GM23338 (cell line): ENCODE measurements at regions not wholly inside any gene's neighbourhood (a gene's known extent, or its start where the extent isn't known, plus 50 kb on each side); places are given as distances from the start of the nearest gene placed in this dataset.

Experiments
- ATAC-seq: fragments of 200-7000 bp; cut with Tn5 transposase; 3 replicates; pipeline ENCODE4 v1.9.1; 2020
- DNase-seq: peaks from one replicate; pipeline ENCODE4 v3.0.0-alpha.2; 2015; ENCODE audit warnings: low spot score
- H2AFZ ChIP-seq: fragments of 200-600 bp; sonication (generic); 2 replicates; pipeline ENCODE4 v1.8.0; 2016; ENCODE audit warnings: antibody characterized with exemption, mild to moderate bottlenecking, moderate library complexity
- H3F3A ChIP-seq: fragments of 200-600 bp; sonication (generic); replicated peaks from 2 replicates; pipeline ENCODE4 v1.8.0; 2017; ENCODE audit warnings: antibody characterized with exemption, mixed run types, low read depth
- H3K27ac ChIP-seq: fragments of 200-600 bp; sonication (generic); 2 replicates; pipeline ENCODE4 v1.6.1; 2016; ENCODE audit warnings: low read depth
- H3K27me3 ChIP-seq: fragments of 200-600 bp; sonication (generic); 2 replicates; pipeline ENCODE4 v1.8.0; 2016; ENCODE audit warnings: mild to moderate bottlenecking, mixed run types, moderate library complexity; ENCODE audit not compliant: insufficient read depth
- H3K36me3 ChIP-seq: fragments of 200-600 bp; sonication (generic); 2 replicates; pipeline ENCODE4 v1.8.0; 2016; ENCODE audit warnings: mild to moderate bottlenecking; ENCODE audit not compliant: insufficient read depth
- H3K4me1 ChIP-seq: fragments of 200-600 bp; sonication (generic); 2 replicates; pipeline ENCODE4 v1.8.0; 2016; ENCODE audit warnings: mild to moderate bottlenecking, moderate library complexity; ENCODE audit not compliant: insufficient read depth
- H3K4me2 ChIP-seq: fragments of 200-600 bp; sonication (generic); 2 replicates; pipeline ENCODE4 v1.7.1; 2017; ENCODE audit warnings: mixed run types
- H3K4me3 ChIP-seq: fragments of 200-600 bp; sonication (generic); 2 replicates; pipeline ENCODE4 v1.6.1; 2016; ENCODE audit warnings: mixed run types
- H3K79me2 ChIP-seq: fragments of 200-600 bp; sonication (generic); replicated peaks from 2 replicates; pipeline ENCODE4 v1.8.0; 2017; ENCODE audit warnings: mild to moderate bottlenecking; ENCODE audit not compliant: insufficient read depth
- H3K9me2 ChIP-seq: fragments of 200-600 bp; sonication (generic); 2 replicates; pipeline ENCODE4 v1.8.0; 2017; ENCODE audit not compliant: insufficient read depth
- H4K20me1 ChIP-seq: fragments of 200-600 bp; sonication (generic); replicated peaks from 2 replicates; pipeline ENCODE4 v1.8.0; 2017; ENCODE audit warnings: mild to moderate bottlenecking; ENCODE audit not compliant: insufficient read depth
- H3K27ac Mint-ChIP-seq: 2 replicates; pipeline ENCODE4 v1.8.0; 2020; ENCODE audit warnings: inconsistent platforms, mild to moderate bottlenecking, moderate library complexity, mixed read lengths
- H3K27me3 Mint-ChIP-seq: 3 replicates; pipeline ENCODE4 v1.8.0; 2022; ENCODE audit warnings: low read depth, mild to moderate bottlenecking, moderate library complexity, mixed read lengths, inconsistent platforms; ENCODE audit not compliant: insufficient read depth, poor library complexity
- H3K36me3 Mint-ChIP-seq: 3 replicates; pipeline ENCODE4 v1.8.0; 2021; ENCODE audit warnings: low read depth, mild to moderate bottlenecking, inconsistent platforms, moderate library complexity, mixed read lengths
- H3K4me1 Mint-ChIP-seq: 3 replicates; pipeline ENCODE4 v1.8.0; 2020; ENCODE audit warnings: mild to moderate bottlenecking, inconsistent platforms, mixed read lengths
- H3K4me3 Mint-ChIP-seq: 3 replicates; pipeline ENCODE4 v1.8.0; 2021; ENCODE audit warnings: moderate library complexity, mild to moderate bottlenecking, inconsistent platforms, mixed read lengths
- H3K9me3 Mint-ChIP-seq: 3 replicates; pipeline ENCODE4 v1.8.0; 2020; ENCODE audit warnings: moderate library complexity, mild to moderate bottlenecking, inconsistent platforms, mixed read lengths
- CREB1 ChIP-seq: fragments of 250-450 bp; sonication (Bioruptor Pico); IDR thresholded peaks from 2 replicates; pipeline ENCODE4 v1.5.0; 2020; ENCODE audit warnings: low read depth, mild to moderate bottlenecking, moderate library complexity
- EZH2 ChIP-seq: fragments of 200-600 bp; sonication (generic); IDR thresholded peaks from one replicate; pipeline ENCODE4 v1.8.0; 2017; ENCODE audit warnings: antibody characterized with exemption, mild to moderate bottlenecking, low read depth; ENCODE audit not compliant: unreplicated experiment
- EZH2phosphoT487 ChIP-seq: fragments of 200-600 bp; sonication (generic); IDR thresholded peaks from one replicate; pipeline ENCODE4 v1.8.1; 2018; ENCODE audit warnings: antibody characterized with exemption; ENCODE audit not compliant: unreplicated experiment
- JUNB ChIP-seq: IDR thresholded peaks from one replicate; pipeline ENCODE4 v1.6.1; 2016; ENCODE audit warnings: antibody characterized with exemption; ENCODE audit not compliant: unreplicated experiment
- NANOG ChIP-seq: IDR thresholded peaks from 2 replicates; pipeline ENCODE4 v1.6.1; 2016; ENCODE audit warnings: antibody characterized with exemption, borderline replicate concordance
- POLR2AphosphoS5 ChIP-seq: IDR thresholded peaks from 2 replicates; pipeline ENCODE4 v1.6.1; 2016; ENCODE audit warnings: antibody characterized with exemption, low read depth
- STAT1 ChIP-seq: IDR thresholded peaks from one replicate; pipeline ENCODE4 v1.6.1; 2016; ENCODE audit warnings: antibody characterized with exemption; ENCODE audit not compliant: unreplicated experiment
- ZNF114 ChIP-seq: fragments of 250-450 bp; sonication (Bioruptor Pico); IDR thresholded peaks from 2 replicates; pipeline ENCODE4 v1.5.0; 2020; ENCODE audit warnings: mild to moderate bottlenecking, moderate library complexity
- ZNF331 ChIP-seq: fragments of 250-450 bp; sonication (Bioruptor Pico); IDR thresholded peaks from 2 replicates; pipeline ENCODE4 v1.5.0; 2020; ENCODE audit warnings: low read depth, mild to moderate bottlenecking, moderate library complexity
- TF ChIP-seq, protein P1 (sequence below): IDR thresholded peaks from 2 replicates; pipeline ENCODE4 v1.6.1; 2016; ENCODE audit warnings: antibody characterized with exemption
- TF ChIP-seq, protein P2 (sequence below), 2 experiments: fragments of 200-600 bp in 1 of 2; sonication (generic) in 1 of 2; conservative IDR thresholded peaks; 2 replicates each; pipeline versions ENCODE4 v1.5.1 to v1.6.1; 2016 to 2017; ENCODE audit warnings: antibody characterized with exemption in 2 of 2, low read depth in 2 of 2, mild to moderate bottlenecking in 2 of 2, moderate library complexity in 1 of 2
- TF ChIP-seq, protein P3 (sequence below): fragments of 250-450 bp; sonication (Bioruptor Pico); IDR thresholded peaks from 2 replicates; pipeline ENCODE4 v1.5.0; 2020; ENCODE audit warnings: mild to moderate bottlenecking, moderate library complexity
- TF ChIP-seq, protein P4 (sequence below): IDR thresholded peaks from one replicate; pipeline ENCODE4 v1.6.1; 2018; ENCODE audit warnings: antibody characterized with exemption; ENCODE audit not compliant: unreplicated experiment

DNA sequence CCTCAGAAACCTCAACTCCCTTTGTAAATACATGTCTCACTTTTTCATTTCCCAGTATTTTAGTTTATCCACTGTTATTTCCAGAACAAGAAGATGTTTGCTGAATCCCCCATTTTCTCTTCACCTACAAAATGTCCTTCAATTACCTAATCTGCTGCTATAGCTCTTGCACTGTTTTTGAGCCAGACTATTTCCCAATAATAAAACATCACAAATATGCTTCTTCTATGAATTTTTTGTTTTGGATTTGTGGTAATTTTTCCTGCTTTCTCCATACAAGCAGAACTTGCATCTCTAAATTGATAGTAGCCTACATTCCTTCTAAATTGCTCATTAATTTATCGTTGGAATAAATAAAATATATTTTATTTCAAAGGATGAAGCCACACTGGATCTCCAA is 199.6 kb upstream of the C1orf87 start:
- Histone ChIP-seq H3K4me3 (no peak overlapping the region), H2AFZ (no peak overlapping the region), H3F3A (no peaks in the 10 kb centered on the region), H3K27ac (no peak overlapping the region), H3K79me2 (no peaks in the 10 kb centered on the region), H3K4me1 (no peaks in the 10 kb centered on the region), H4K20me1 (no peaks in the 10 kb centered on the region), H3K27me3 (no peaks in the 10 kb centered on the region), H3K9me2 (no peaks in the 10 kb centered on the region), H3K4me2 (no peak overlapping the region), H3K36me3 (no peaks in the 10 kb centered on the region)
- H3K9me3 Mint-ChIP-seq = 0 out of 3 replicates have a peak, but pooled peaks cover 3% of the 10 kb centered on the region
- 0 out of 3 replicates have a peak, but pooled peaks cover 3% of the 10 kb centered on the region for H3K36me3 Mint-ChIP-seq
- H3K27ac Mint-ChIP-seq = no peak overlapping the region
- no peaks in the 10 kb centered on the region for H3K27me3 Mint-ChIP-seq
- no peak overlapping the region for H3K4me3 Mint-ChIP-seq
- no peak for ATAC-seq
- DNase-seq = no peak
- TF ChIP-seq, protein P1, sequence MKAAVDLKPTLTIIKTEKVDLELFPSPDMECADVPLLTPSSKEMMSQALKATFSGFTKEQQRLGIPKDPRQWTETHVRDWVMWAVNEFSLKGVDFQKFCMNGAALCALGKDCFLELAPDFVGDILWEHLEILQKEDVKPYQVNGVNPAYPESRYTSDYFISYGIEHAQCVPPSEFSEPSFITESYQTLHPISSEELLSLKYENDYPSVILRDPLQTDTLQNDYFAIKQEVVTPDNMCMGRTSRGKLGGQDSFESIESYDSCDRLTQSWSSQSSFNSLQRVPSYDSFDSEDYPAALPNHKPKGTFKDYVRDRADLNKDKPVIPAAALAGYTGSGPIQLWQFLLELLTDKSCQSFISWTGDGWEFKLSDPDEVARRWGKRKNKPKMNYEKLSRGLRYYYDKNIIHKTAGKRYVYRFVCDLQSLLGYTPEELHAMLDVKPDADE = no peak
- TF ChIP-seq JUNB = no peak
- TF ChIP-seq, protein P2, sequence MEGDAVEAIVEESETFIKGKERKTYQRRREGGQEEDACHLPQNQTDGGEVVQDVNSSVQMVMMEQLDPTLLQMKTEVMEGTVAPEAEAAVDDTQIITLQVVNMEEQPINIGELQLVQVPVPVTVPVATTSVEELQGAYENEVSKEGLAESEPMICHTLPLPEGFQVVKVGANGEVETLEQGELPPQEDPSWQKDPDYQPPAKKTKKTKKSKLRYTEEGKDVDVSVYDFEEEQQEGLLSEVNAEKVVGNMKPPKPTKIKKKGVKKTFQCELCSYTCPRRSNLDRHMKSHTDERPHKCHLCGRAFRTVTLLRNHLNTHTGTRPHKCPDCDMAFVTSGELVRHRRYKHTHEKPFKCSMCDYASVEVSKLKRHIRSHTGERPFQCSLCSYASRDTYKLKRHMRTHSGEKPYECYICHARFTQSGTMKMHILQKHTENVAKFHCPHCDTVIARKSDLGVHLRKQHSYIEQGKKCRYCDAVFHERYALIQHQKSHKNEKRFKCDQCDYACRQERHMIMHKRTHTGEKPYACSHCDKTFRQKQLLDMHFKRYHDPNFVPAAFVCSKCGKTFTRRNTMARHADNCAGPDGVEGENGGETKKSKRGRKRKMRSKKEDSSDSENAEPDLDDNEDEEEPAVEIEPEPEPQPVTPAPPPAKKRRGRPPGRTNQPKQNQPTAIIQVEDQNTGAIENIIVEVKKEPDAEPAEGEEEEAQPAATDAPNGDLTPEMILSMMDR (conservative IDR thresholded peaks at IDR 0.05; ENCODE audit: low read depth in 2 of 2) = no peak
- no peak for TF ChIP-seq CREB1 (CRISPR knock-in tag)
- TF ChIP-seq, protein P3, sequence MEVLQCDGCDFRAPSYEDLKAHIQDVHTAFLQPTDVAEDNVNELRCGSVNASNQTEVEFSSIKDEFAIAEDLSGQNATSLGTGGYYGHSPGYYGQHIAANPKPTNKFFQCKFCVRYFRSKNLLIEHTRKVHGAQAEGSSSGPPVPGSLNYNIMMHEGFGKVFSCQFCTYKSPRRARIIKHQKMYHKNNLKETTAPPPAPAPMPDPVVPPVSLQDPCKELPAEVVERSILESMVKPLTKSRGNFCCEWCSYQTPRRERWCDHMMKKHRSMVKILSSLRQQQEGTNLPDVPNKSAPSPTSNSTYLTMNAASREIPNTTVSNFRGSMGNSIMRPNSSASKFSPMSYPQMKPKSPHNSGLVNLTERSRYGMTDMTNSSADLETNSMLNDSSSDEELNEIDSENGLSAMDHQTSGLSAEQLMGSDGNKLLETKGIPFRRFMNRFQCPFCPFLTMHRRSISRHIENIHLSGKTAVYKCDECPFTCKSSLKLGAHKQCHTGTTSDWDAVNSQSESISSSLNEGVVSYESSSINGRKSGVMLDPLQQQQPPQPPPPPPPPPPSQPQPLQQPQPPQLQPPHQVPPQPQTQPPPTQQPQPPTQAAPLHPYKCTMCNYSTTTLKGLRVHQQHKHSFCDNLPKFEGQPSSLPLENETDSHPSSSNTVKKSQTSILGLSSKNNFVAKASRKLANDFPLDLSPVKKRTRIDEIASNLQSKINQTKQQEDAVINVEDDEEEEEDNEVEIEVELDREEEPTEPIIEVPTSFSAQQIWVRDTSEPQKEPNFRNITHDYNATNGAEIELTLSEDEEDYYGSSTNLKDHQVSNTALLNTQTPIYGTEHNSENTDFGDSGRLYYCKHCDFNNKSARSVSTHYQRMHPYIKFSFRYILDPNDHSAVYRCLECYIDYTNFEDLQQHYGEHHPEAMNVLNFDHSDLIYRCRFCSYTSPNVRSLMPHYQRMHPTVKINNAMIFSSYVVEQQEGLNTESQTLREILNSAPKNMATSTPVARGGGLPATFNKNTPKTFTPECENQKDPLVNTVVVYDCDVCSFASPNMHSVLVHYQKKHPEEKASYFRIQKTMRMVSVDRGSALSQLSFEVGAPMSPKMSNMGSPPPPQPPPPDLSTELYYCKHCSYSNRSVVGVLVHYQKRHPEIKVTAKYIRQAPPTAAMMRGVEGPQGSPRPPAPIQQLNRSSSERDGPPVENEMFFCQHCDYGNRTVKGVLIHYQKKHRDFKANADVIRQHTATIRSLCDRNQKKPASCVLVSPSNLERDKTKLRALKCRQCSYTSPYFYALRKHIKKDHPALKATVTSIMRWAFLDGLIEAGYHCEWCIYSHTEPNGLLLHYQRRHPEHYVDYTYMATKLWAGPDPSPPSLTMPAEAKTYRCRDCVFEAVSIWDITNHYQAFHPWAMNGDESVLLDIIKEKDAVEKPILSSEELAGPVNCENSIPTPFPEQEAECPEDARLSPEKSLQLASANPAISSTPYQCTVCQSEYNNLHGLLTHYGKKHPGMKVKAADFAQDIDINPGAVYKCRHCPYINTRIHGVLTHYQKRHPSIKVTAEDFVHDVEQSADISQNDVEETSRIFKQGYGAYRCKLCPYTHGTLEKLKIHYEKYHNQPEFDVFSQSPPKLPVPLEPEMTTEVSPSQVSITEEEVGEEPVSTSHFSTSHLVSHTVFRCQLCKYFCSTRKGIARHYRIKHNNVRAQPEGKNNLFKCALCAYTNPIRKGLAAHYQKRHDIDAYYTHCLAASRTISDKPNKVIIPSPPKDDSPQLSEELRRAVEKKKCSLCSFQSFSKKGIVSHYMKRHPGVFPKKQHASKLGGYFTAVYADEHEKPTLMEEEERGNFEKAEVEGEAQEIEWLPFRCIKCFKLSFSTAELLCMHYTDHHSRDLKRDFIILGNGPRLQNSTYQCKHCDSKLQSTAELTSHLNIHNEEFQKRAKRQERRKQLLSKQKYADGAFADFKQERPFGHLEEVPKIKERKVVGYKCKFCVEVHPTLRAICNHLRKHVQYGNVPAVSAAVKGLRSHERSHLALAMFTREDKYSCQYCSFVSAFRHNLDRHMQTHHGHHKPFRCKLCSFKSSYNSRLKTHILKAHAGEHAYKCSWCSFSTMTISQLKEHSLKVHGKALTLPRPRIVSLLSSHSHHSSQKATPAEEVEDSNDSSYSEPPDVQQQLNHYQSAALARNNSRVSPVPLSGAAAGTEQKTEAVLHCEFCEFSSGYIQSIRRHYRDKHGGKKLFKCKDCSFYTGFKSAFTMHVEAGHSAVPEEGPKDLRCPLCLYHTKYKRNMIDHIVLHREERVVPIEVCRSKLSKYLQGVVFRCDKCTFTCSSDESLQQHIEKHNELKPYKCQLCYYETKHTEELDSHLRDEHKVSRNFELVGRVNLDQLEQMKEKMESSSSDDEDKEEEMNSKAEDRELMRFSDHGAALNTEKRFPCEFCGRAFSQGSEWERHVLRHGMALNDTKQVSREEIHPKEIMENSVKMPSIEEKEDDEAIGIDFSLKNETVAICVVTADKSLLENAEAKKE (CRISPR knock-in tag) = no peak
- TF ChIP-seq NANOG = no peak
- no peak for TF ChIP-seq ZNF114 (CRISPR knock-in tag)
- TF ChIP-seq EZH2 = no peak
- TF ChIP-seq ZNF331 (CRISPR knock-in tag) = no peak
- TF ChIP-seq EZH2phosphoT487 = no peak
- TF ChIP-seq, protein P4, sequence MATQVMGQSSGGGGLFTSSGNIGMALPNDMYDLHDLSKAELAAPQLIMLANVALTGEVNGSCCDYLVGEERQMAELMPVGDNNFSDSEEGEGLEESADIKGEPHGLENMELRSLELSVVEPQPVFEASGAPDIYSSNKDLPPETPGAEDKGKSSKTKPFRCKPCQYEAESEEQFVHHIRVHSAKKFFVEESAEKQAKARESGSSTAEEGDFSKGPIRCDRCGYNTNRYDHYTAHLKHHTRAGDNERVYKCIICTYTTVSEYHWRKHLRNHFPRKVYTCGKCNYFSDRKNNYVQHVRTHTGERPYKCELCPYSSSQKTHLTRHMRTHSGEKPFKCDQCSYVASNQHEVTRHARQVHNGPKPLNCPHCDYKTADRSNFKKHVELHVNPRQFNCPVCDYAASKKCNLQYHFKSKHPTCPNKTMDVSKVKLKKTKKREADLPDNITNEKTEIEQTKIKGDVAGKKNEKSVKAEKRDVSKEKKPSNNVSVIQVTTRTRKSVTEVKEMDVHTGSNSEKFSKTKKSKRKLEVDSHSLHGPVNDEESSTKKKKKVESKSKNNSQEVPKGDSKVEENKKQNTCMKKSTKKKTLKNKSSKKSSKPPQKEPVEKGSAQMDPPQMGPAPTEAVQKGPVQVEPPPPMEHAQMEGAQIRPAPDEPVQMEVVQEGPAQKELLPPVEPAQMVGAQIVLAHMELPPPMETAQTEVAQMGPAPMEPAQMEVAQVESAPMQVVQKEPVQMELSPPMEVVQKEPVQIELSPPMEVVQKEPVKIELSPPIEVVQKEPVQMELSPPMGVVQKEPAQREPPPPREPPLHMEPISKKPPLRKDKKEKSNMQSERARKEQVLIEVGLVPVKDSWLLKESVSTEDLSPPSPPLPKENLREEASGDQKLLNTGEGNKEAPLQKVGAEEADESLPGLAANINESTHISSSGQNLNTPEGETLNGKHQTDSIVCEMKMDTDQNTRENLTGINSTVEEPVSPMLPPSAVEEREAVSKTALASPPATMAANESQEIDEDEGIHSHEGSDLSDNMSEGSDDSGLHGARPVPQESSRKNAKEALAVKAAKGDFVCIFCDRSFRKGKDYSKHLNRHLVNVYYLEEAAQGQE = no peak
- TF ChIP-seq STAT1 = no peak
- no peak for TF ChIP-seq POLR2AphosphoS5
- no peaks in the 10 kb centered on the region for H3K4me1 Mint-ChIP-seq
